ENCODE measurements at regions not wholly inside any gene's neighbourhood (a gene's known extent, or its start where the extent isn't known, plus 50 kb on each side); places are given as distances from the start of the nearest gene placed in this dataset.
"Not testable (repeated sequence)": the region's sequence is repeated elsewhere in the genome, so short reads cannot be mapped to it uniquely, and the experiment has no call there.

DNA sequence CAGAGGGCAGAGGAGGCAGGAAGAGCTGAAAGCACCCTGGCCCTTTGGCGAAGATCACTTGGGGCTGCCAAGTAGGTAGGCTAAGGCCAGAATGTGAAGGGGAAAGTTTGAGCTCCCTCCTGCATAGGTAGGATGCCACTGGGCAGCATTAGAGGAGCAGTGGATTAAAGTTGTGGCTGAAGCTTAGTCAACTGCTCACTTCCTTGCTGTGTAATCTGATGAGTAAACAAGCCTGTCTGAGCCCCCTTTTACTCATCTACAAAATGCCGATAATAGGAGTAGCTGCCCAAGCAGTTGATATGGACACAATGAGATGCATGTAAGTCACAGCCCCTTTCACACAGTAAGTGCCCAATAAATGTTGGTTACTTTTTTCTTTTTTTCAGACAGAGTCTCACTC lies 216.4 kb downstream of the MN1 start:
- in situ Hi-C loops (cut with HindIII; ENCODE audit: low sequenced_read_pairs) = no loop called here

DNA sequence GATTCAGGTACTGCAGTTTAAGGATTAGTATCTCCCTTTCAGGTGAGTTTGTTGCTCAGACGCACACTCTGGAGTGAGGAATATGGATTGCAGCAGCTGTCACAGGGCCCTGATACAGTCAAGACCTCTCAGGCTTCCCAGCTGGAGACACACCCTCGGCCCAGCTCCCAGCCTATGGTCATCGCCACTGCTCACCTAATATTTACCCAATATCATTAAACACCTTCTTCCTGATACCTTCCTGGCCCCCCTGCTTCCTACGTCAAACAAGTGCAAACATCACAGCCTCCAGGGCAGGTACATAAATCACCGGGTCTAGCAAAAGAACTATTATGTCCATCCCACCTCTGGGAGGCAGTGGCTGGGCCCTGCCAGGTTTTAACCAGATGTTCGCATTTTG lies 213.3 kb downstream of the MN1 start:
- in situ Hi-C loops (cut with HindIII; ENCODE audit: low sequenced_read_pairs) = no loop called here

DNA sequence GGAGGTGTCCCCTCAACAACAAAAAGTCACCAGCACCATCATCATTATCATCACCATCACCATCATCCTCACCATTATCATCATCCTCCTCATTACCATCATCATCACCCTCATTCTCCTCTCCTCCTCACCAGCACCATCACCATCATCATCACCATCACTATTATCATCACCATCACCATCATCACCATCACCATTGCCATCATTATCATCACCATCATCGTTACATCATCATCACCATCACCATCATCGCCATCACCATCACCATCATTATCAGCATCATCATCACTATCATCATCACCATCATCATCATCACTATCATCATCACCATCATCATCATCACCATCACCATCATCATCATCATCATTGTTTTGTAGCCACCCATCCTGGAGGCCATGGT lies 212.6 kb downstream of the MN1 start:
- in situ Hi-C loops (cut with HindIII; ENCODE audit: low sequenced_read_pairs) = no loop called here

DNA sequence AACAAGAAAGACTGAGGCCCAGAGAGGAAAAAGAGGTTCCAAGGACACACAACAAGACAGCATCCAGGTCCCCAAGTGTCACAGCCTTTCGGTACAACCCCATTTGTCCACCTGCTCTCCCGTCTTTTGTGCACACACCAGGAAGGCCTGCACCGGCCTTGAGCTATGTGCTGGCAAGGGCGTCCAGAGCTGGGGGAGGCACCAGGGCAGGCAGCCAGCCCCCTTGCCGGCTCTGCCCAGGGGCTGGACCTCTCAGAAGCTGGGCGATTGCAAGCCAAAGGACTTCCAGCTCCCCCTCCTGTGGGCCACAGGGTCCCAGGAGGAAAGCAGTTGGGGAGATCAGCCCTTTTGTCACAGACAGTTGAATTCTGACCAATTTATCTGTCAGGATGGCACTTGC lies 210.5 kb downstream of the MN1 start:
- in situ Hi-C loops (cut with HindIII; ENCODE audit: low sequenced_read_pairs) = no loop called here

DNA sequence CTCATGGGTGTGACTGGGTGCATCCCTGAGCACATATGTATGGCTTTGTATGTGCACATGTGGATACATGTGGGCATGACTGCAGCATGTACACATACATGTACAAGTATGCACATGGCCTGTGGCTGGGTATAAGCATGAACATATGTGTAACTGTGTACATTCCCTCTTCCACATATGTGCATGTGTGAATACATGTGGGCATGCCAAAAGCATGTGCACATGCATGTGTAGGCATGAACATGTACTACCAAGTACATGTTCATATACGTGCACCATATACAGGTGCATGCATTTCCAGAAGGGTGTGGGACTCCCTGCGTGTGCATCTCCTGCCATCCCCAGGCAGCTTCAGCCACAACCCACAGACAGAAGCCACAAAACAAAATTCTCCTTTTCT lies 208.2 kb downstream of the MN1 start:
- in situ Hi-C loops (cut with HindIII; ENCODE audit: low sequenced_read_pairs) = no loop called here

DNA sequence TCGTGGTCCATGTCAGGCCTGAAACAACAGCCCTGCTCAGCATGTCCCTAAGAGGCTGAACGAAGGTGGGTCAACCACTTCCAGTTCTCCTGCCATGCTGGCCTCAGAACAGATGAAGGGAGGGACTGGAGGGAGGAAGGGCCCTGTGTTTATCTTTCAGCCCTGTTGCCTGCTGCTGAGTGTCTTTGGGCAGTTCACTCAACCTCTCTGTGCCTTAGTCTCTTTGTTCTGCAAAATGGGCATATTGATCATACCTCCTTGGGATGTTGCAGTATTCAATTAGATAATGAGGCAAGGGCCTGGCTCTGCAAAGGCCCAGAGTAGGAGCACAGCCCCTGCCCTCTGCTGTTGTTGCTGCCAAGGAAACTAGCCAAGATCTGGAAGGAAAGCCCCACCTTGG lies 207.5 kb downstream of the MN1 start:
- in situ Hi-C loops (cut with HindIII; ENCODE audit: low sequenced_read_pairs) = no loop called here

DNA sequence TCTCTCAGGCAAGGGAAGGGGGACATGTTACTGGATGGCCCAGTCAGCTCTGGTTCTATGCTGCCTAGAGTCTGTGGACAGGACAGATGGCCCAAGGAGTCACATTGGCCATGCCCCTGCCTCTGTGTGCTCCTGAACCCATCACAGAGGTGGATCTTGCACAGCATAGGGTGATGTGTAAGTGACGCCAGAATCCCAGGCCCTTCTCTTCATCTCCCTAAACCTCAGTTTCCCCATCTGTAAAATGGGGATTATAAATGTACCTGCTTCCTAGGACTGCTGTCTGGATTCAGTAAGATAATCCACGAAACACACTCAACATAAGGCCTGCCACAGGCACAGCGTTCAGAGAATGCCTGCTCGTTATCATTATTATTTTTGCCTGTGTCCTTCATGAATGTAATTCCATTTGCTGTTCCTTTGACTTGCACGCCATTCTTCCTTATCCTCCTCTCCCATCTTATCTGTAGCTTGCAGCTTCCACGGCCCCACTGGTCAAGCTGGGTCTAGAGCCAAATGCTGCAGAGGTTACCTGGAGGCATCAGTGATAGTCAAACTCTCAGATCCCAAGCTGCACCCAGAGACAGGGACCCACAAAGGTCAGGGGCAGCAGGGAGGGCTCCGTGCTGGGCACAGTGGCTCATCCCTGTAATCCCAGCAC lies 207.0 kb downstream of the MN1 start:
- in situ Hi-C loops (cut with HindIII; ENCODE audit: low sequenced_read_pairs) = no loop called here

DNA sequence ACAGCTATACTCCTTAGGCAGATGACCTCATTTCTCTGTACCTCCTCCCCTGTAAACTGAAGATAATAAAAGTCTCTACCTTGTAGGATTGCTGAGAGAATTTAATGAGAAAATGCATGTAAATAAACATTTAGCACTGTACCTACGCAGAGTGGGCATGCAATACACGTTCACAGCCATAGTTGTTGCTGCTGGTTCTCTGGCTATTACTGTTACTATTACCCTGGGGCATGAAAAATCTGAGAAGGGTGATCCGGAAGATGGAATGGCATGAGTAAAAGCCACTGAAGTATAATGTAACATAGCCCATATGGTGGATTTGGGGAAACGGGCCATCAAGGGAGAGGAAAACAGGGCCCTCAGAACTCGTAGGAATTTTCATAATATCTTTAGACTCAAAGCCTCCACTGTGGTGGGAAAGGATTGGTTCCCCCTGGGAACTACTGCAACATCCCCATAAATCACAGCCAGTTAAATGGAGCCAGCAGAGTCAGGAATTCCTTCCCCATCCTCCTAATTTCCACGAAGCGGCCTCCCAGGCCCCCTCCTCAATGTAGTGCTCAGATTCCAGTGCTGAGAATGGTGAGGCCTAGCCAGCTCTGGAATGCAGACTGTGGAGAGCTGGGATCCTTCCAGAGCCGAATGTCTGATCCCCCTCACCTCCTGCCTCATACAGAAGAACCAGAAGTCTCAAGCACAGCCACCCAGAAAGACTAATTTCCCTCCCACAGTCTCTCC lies 205.3 kb downstream of the MN1 start:
- in situ Hi-C loops (cut with HindIII; ENCODE audit: low sequenced_read_pairs) = no loop called here

DNA sequence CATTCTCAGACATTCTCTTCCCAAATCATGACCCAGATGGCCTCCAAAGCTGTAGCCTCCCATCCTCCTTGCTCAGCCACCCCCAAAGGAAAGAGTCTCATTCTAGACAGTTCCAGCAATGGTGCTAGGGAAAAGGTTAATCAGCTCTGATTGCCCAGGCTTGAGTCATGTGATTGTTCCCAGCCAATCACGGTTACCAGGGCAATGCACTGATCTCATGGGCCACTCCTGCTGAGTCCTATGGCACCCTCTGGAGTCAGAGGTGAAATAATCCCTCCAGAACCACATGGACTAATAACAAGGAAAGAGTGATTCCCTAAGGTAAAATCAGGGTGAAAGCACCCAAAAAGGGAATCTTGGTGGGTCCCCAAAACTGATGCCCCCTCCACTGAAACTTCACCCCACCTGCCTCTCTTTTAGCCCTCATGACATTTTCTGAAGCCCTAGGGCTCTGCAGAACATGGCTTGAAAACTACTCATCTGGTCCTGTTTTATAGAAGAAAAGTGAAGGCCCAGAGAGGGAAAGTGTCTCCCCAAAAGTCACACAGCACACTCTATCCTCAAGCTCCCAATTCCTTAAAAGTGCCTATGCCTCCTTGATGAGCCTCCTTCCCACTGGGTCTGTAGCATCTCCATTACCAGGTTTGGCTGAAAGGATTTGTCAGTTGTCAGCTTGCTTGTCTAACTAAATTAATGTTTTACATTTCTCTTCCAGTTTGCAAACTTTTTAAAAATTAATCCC lies 203.7 kb downstream of the MN1 start:
- in situ Hi-C loops (cut with HindIII; ENCODE audit: low sequenced_read_pairs) = no loop called here

DNA sequence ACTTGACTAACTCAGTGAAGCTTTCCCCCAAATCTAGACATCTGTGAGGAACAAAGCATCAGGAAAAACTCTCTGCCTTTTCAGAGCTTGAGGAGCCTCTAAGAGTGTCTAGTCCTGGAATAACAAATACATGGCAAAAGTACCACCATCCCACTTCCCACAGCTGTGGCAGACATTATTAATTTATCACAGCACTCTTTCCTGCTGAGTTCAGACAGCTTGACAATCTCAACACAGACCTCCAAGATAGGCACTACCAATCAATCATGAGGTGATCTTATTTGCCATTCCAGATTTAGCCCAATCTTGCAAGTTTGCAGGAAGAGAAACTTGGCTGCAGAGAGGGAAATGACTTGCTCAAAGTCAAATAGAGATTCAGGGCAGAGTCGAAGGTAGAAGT lies 202.8 kb downstream of the MN1 start:
- in situ Hi-C loops (cut with HindIII; ENCODE audit: low sequenced_read_pairs) = no loop called here

DNA sequence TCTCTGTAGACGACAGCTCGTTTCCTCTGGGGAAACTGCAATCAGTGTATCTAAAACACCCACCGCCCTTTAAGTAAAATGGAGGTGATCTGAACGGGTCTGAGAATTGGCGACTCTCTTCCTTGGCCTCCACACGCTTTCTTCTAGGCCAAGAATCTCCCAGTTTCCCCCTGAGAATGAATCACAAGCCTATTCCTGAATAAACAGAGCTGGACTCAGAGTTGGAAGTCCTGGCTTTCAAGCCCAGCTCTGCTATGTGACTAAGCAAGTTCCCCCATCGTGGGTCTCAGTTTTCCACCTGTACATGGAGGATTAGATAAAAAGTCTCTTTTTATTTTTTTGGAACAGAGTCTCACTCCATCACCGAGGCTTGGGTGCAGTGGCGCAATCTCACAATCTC lies 200.4 kb downstream of the MN1 start:
- in situ Hi-C loops (cut with HindIII; ENCODE audit: low sequenced_read_pairs) = no loop called here

DNA sequence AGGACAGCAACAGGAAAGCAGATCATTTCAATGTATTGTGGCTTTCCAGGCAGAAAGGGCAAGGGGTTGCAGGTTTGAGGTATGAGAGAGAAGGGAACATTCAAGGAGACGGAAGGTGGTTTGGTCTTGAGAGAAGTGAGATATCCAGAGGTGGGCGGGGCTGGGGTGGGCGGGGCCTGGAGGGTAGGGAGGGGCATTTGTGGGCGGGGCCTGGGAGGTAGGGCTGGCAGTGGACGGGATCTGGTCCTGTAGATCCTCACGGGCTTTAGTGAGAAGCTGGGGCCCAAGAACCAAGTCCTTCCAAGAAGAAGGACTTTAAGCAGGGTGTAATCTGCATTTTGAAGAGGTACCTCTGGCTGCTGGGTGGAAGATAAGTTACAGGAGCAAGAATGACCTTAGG lies 199.2 kb downstream of the MN1 start:
- in situ Hi-C loops (cut with HindIII; ENCODE audit: low sequenced_read_pairs) = no loop called here

DNA sequence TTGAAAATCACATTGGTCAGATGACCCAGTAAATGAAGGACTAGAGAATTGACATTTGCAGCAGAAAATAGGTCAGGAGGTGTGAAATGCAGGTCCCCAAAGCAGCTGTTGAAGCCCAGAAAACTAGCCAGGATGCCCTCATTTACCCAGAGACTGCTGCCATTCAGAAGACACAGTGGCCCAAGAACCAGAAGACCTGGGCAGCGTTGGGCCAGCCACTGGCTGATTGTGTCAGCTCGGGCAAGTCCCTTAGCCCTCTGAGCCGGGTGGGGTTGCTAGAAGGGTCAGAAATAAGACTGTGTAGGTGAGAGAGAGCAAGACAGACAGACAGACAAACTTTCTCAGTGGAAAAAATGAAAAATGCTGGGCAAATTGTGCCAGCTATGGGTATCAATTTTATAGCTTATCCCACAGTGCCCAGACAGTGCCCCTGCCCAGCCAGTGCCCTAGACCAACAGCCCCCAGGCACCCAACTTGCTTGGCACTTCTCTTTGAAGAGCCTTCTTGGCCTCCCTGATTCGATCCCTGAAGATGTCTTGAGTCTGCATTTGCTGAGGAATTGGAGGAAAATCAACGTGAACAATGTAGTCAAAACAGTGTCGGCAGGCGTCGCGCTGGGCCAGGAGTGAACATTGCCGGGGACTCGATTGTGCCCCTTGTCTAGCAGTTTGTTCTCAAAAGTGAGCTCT lies 198.3 kb downstream of the MN1 start:
- in situ Hi-C loops (cut with HindIII; ENCODE audit: low sequenced_read_pairs) = no loop called here

DNA sequence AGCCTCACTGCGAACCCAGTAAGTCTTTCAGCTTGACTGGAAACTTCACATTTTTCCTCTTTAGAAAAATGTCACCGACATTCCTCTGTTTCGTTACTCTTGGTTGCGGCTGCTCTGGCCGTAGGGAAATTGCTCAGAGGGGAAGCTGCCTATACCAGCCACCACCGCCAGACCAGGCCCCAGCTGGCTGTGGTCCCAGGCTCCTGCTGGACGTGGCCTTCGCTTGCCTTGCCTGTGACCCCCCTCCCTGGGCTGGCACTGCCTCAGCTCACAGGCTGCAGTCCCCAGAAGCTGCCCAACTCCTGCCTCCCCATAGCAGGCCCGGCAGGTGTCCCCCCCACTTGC lies 197.8 kb downstream of the MN1 start:
- in situ Hi-C loops (cut with HindIII; ENCODE audit: low sequenced_read_pairs) = no loop called here

DNA sequence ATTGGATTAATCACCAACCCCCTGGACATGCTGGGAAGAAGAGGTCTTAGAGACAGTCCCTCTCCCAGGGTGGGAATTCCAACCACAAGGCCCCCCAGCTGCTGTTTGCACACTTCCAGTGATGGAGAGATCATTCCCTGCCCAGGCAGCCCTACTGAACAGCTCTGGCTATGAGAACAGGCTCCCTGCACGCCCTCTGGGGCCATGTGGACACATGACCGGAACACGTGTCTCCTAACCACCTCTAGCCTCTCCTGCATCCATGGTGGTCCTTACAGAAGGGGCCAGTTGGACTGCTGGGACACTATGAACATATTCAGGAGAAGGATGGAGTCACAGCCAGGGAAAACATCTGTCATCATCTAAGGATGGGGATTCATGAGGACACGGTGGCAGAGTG lies 196.2 kb downstream of the MN1 start:
- in situ Hi-C loops (cut with HindIII; ENCODE audit: low sequenced_read_pairs) = no loop called here

DNA sequence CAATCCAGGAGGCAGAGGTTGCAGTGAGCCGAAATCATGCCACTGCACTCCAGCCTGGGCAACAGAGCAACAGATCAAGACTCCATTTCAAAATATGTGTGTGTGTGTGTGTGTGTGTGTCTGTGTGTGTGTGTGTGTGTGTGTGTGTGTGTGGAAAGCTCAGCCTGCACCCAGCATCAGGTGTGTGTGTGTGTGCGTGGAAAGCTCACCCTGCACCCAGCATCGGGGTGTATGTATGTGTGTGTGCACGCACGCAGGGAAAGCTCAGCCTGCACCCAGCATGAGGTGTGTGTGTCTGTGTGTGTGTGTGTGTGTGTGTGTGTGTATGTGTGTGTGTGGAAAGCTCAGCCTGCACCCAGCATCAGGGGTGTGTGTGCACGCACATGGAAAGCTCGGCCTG lies 193.8 kb downstream of the MN1 start:
- in situ Hi-C loops (cut with HindIII; ENCODE audit: low sequenced_read_pairs) = not testable (repeated sequence)

DNA sequence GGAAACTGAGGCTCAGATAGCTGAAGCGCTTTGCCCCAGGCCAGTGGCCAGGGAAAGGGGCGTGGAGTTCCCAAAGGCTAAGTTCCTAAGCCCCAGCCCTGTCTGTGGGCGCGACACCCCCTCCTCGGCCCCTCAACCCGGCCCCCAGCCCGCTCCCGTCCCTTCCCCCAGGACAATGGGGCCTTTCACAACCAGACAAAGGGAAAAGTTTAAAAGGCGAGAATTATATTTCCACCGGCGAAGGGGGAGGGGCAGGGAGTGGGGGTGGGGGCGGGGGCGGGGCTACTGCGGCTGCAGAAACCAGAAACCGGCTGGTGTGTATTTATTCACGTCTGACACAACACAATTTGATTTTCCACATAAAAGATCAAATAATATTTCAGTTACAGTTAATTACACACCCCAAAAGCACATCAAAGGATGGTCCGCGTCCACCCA lies 192.1 kb downstream of the MN1 start:
- in situ Hi-C loops (cut with HindIII; ENCODE audit: low sequenced_read_pairs) = no loop called here

DNA sequence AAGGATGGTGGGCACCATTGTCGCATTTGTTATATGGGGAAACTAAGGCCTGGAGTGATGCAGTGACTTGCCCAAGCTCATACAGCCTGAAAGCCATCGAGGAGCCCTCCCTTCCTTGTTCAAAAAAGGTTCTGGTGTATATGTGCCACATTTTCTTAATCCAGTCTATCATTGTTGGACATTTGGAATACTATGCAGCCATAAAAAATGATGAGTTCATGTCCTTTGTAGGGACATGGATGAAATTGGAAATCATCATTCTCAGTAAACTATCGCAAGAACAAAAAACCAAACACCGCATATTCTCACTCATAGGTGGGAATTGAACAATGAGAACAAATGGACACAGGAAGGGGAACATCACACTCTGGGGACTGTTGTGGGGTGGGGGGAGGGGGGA lies 191.4 kb downstream of the MN1 start:
- in situ Hi-C loops (cut with HindIII; ENCODE audit: low sequenced_read_pairs) = not testable (repeated sequence)

DNA sequence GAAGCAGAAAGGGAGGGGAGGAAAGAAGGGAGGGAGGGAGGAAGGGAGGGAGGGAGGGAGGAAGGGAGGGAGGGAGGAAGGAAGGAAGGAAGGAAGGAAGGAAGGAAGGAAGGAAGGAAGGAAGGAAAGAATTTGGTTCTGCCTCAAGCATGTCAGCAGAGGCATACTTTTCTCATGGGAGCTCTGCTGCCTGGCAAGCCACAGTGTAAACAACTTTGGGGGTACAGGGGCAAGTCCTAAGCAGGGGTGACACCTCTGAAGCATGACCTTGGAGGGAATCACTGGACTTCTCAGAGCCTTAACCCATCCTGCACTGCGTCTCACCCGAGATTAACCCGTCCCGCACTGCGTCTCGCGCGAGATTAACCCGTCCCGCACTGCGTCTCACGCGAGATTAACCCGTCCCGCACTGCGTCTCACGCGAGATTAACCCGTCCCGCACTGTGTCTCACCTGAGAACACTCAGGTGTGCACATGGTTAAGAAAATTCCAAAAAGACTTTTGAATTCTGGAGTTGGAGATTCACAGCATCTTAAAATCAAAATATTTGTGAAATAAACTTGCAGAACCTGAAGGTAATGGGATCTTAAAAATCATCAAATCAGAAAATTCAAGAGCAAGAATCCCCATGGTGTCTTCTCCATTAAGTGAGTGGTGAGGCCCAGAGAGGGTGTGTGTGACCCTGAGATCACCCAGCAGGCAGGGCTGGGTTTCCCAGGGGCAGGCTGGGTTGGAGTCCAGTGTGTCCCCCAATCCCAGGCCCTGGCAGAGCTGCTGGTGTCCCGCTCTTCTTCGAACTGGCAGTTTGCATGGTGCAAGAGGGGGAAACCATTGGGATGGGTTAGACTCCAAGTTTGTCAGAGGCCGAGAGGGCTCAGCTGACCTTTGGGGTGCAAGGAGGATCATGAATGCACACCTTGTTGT lies 190.4 kb downstream of the MN1 start:
- in situ Hi-C loops (cut with HindIII; ENCODE audit: low sequenced_read_pairs) = no loop called here

DNA sequence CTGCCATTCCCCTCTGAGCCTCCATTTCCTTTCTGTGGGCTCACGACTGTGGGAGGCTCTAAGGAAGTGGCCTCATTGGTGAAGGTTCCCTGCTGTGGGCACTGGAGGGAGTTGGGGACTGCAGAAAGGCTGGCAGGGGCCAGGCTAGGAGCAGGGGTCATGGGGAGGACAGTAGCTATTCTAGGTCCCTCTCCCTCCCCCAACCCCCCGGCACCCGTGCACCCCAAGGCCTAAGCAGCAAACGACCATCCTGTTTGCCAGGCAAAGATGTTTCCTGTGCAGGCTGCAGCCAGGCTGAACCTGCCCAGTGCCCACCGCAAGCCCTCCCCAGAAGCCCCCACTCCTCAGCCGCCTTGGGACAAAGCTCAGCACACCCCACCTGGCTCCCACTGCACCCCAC lies 189.4 kb downstream of the MN1 start:
- in situ Hi-C loops (cut with HindIII; ENCODE audit: low sequenced_read_pairs) = no loop called here
